ENCODE measurements at regions not wholly inside any gene's neighbourhood (a gene's known extent, or its start where the extent isn't known, plus 50 kb on each side); places are given as distances from the start of the nearest gene placed in this dataset.

DNA sequence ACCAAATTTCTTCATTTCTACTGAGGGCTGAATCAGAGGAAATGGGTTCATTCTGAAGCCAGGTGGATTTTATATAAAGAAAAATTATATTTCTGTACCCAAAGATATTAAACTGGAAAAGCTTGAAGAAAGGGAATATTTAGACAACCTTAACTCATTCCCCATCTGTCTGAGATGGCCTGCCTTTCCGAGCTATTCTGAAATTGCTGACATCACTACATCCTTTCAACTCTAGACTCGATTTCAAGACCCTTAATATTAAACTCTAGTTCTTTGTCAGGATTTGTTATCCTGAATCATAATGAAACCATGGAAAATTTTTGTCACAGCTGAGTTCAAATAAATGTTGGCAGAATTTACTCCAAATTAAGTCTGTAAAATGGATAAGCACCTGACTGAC is 818.5 kb upstream of the SEMA6A start:
- TF ChIP-seq POLR2AphosphoS5 (IDR thresholded peaks at IDR 0.05) (no peak), POLR2A (IDR thresholded peaks at IDR 0.05) (no peak)
- TF ChIP-seq, protein P1, sequence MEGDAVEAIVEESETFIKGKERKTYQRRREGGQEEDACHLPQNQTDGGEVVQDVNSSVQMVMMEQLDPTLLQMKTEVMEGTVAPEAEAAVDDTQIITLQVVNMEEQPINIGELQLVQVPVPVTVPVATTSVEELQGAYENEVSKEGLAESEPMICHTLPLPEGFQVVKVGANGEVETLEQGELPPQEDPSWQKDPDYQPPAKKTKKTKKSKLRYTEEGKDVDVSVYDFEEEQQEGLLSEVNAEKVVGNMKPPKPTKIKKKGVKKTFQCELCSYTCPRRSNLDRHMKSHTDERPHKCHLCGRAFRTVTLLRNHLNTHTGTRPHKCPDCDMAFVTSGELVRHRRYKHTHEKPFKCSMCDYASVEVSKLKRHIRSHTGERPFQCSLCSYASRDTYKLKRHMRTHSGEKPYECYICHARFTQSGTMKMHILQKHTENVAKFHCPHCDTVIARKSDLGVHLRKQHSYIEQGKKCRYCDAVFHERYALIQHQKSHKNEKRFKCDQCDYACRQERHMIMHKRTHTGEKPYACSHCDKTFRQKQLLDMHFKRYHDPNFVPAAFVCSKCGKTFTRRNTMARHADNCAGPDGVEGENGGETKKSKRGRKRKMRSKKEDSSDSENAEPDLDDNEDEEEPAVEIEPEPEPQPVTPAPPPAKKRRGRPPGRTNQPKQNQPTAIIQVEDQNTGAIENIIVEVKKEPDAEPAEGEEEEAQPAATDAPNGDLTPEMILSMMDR (IDR thresholded peaks at IDR 0.05), result no peak
